Activated T-cell treated with anti-CD3 and anti-CD28 coated beads, Interleukin-2, amount 50 U/mL, for 4 hours (primary cell): ENCODE measurements at regions not wholly inside any gene's neighbourhood (a gene's known extent, or its start where the extent isn't known, plus 50 kb on each side); places are given as distances from the start of the nearest gene placed in this dataset.
"Not testable (repeated sequence)": the region's sequence is repeated elsewhere in the genome, so short reads cannot be mapped to it uniquely, and the experiment has no call there.

Experiments
- ATAC-seq, 2 donors: fragments of 200-7000 bp; cut with Tn5 transposase; one replicate each; pipeline ENCODE4 v1.10.0; 2021
- DNase-seq: peaks from one replicate; pipeline ENCODE4 v3.0.0-alpha.2; 2020
- H3K27me3 Mint-ChIP-seq: one replicate; pipeline ENCODE4 v1.8.0; 2021; ENCODE audit warnings: low read depth, mixed read lengths
- H3K36me3 Mint-ChIP-seq: one replicate; pipeline ENCODE4 v1.8.0; 2022; ENCODE audit warnings: mixed read lengths; ENCODE audit not compliant: insufficient read depth
- H3K4me1 Mint-ChIP-seq: one replicate; pipeline ENCODE4 v1.8.0; 2021; ENCODE audit warnings: low read depth, mixed read lengths
- H3K4me3 Mint-ChIP-seq: one replicate; pipeline ENCODE4 v1.8.0; 2021; ENCODE audit warnings: mild to moderate bottlenecking, moderate library complexity, mixed read lengths
- H3K9me3 Mint-ChIP-seq: one replicate; pipeline ENCODE4 v1.8.0; 2021; ENCODE audit warnings: mixed read lengths

DNA sequence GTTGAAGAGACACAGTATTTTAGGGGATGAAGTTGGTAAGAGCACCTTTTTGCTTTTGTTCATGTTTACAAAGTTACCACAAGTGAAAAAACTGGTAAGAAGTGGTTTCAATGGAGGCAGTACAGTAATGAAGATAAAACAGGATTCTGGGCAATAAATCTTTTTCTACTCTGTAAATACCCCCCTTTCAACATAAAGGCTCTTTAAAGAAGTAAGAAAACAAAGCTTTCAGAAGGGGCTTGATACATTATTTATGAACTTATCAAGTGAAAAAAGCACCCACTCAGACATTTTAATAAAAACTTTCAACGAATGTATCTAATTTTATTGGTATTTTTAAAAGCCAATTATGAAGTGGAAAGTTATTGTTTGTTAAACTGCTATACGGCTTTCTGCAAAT, 522.9 kb downstream of the ZEB2 start:
- DNase-seq, result no peak
- Mint-ChIP-seq H3K36me3 (peaks cover 2% of the 10 kb centered on the region), H3K9me3 (no peaks in the 10 kb centered on the region), H3K27me3 (no peaks in the 10 kb centered on the region), H3K4me3 (no peak overlapping the region), H3K4me1 (no peaks in the 10 kb centered on the region)
- ATAC-seq, result no peak

DNA sequence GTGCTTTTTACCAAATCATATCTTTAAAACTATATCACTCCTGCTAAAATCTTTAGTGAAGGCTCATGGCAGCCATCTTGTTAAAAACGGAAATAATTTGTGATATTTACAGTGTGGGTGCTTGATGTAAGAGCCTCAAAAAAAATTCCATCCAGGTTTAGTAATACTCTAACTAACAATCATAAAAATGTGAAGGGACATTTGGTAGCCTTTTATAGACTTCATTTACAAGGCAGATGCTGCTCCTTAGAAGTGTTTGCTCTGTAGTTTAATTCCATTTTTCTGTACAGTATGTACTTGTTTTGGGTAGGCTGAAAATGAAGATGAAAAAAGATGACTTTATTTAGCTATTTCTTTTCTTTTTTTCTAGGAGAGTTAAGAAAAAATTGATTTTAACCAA, 525.0 kb downstream of the ZEB2 start:
- no peak for DNase-seq

DNA sequence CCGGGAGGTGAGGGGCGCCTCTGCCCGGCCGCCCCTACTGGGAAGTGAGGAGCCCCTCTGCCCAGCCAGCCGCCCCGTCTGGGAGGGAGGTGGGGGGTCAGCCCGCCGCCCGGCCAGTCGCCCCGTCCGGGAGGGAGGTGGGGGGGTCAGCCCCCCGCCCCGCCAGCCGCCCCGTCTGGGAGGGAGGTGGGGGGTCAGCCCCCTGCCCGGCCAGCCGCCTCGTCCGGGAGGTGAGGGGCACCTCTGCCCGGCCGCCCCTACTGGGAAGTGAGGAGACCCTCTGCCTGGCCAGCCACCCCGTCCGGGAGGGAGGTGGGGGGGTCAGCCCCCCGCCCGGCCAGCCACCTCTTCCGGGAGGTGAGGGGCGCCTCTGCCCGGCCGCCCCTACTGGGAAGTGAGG, 528.3 kb downstream of the ZEB2 start:
- DNase-seq, H3K4me1 Mint-ChIP-seq, H3K9me3 Mint-ChIP-seq, H3K36me3 Mint-ChIP-seq, H3K4me3 Mint-ChIP-seq, ATAC-seq, H3K27me3 Mint-ChIP-seq: not testable (repeated sequence)

More for the DNA sequence above, 525.0 kb downstream of the ZEB2 start:
- H3K4me1 Mint-ChIP-seq, result no peaks in the 10 kb centered on the region
- no peaks in the 10 kb centered on the region for H3K27me3 Mint-ChIP-seq
- no peak overlapping the region for H3K4me3 Mint-ChIP-seq
- H3K36me3 Mint-ChIP-seq, result peaks cover 4% of the 10 kb centered on the region
- ATAC-seq, result no peak
- peaks cover 3% of the 10 kb centered on the region for H3K9me3 Mint-ChIP-seq

DNA sequence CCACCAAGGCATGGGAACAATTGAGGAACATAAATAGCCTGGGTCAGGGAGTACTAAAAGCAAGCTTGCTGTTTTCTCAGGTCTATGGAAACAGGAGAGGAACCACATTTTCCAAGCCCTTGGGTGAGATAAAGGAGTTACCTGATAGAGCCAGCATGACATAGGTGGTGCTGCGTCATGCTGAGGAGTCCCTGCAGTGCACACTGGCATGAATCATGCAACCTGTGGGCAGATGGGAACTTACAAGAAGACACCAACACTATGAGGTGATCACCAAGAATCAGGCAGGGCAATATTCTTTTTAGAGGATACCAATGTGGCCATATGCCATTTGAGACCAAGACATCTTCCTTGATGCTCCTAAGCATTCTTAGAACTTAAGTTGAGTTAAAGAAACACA, 531.8 kb downstream of the ZEB2 start:
- H3K27me3 Mint-ChIP-seq, result no peaks in the 10 kb centered on the region
- no peaks in the 10 kb centered on the region for H3K4me1 Mint-ChIP-seq
- ATAC-seq (no peak), DNase-seq (no peak)
- no peak overlapping the region for H3K4me3 Mint-ChIP-seq
- peaks cover 2% of the 10 kb centered on the region for H3K36me3 Mint-ChIP-seq
- peaks cover 3% of the 10 kb centered on the region for H3K9me3 Mint-ChIP-seq

DNA sequence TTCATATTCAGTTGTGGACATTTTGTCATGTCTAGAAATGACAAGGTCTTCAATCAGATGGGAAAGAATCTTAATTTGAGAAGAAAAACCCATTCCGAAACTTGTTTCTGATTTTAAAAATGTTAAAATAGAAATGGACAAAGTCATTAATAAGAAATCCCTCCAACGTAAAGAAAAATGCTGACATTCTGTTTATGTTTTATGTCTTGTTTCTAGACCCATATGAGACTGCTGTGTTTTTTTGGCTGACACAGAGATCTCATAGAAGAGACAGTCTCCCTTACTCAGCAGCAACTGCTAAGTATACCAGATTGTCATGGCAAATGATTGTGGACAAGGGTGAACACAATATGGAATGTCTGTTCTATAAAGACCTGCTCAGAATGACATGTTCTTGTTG, 538.5 kb downstream of the ZEB2 start:
- ATAC-seq, result no peak
- H3K36me3 Mint-ChIP-seq, result no peaks in the 10 kb centered on the region
- no peak for DNase-seq
- H3K27me3 Mint-ChIP-seq, result no peaks in the 10 kb centered on the region
- no peaks in the 10 kb centered on the region for H3K4me1 Mint-ChIP-seq
- no peak overlapping the region for H3K4me3 Mint-ChIP-seq
- H3K9me3 Mint-ChIP-seq, result no peaks in the 10 kb centered on the region

DNA sequence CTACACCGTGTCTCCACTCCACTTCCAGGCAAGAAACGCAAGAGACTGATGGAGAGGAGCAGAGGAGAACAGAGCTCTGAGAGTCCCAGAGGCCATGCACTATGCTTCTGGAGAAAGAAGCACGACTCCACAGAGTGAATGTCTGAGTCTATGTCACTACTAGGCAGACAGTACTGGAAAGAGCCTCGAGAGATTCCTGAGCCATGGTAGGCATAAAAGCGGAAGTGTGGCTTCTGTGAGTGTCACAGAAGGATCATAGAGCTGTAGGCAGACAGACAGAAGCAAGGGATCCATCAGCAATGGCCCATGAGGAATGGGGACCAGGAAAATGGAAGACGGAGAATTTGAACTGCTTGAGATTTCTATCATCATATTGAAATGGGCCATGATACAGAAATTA, 542.6 kb downstream of the ZEB2 start:
- H3K27me3 Mint-ChIP-seq, result no peaks in the 10 kb centered on the region
- no peaks in the 10 kb centered on the region for H3K4me1 Mint-ChIP-seq
- H3K36me3 Mint-ChIP-seq, result no peaks in the 10 kb centered on the region
- H3K4me3 Mint-ChIP-seq, result no peak overlapping the region
- ATAC-seq (no peak), DNase-seq (no peak)
- no peaks in the 10 kb centered on the region for H3K9me3 Mint-ChIP-seq

DNA sequence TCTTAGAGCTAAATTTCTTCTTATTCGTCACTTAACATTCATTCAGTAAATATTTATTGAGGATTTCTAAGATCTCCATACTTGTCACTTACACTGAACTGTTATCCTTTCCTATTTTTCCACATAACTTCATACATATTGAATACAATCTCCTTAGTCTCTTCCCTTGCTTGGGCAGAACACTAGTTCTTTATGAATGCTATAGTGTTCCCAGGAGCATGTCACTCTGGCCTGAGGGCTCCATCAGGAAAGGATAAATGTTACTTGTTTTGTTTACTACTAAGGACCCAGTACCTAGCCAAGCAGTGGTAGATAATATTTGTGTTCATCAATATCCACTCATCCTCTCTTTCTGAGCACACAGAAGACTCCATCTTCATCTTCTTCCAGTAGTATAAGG, 544.7 kb downstream of the ZEB2 start:
- Mint-ChIP-seq H3K4me1 (no peaks in the 10 kb centered on the region), H3K27me3 (no peaks in the 10 kb centered on the region), H3K9me3 (no peaks in the 10 kb centered on the region), H3K36me3 (no peaks in the 10 kb centered on the region), H3K4me3 (no peak overlapping the region)
- no peak for ATAC-seq
- no peak for DNase-seq

DNA sequence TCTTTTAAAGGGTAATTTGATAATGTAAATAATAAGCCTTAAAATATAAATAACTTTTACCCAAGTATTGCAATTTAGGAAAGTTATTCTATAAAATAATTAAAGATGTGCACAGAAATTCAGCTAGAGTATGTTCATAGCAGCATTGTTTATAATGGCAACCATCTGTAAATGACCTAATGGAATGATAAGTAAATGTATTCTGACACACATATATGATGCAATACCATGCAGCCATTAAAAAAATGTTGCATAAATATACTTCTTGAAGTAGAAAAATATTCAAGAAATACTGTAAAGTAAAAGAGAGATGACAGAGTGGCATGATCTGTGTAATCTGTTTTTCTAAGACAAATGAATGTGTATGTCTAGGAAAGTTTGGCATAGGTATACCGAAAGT, 545.7 kb downstream of the ZEB2 start:
- H3K4me3 Mint-ChIP-seq, result no peak overlapping the region

DNA sequence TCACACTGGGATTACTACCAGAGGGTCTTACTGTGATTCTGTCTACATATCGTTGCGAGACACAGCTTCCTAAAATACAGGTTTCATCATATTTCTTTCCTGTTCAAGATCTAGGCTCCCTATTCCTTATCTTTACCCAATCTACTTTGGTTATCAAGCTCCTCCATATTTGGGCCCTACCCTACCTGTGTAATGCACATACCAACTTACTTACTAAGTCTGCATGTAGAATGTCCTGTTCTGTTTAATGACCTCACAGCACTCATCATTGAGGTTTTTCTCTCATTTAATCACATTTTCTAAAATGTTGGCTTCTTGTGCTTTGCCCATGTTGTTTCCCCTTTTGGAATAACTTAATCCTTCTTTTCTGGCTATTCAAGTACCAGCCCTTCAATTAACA, 551.1 kb downstream of the ZEB2 start:
- Mint-ChIP-seq H3K27me3 (no peaks in the 10 kb centered on the region), H3K4me1 (no peaks in the 10 kb centered on the region), H3K9me3 (no peaks in the 10 kb centered on the region), H3K36me3 (peaks cover 2% of the 10 kb centered on the region), H3K4me3 (no peak overlapping the region)
- DNase-seq (no peak), ATAC-seq (no peak)

More for the DNA sequence above, 545.7 kb downstream of the ZEB2 start:
- Mint-ChIP-seq H3K9me3 (no peaks in the 10 kb centered on the region), H3K36me3 (peaks cover 2% of the 10 kb centered on the region), H3K27me3 (no peaks in the 10 kb centered on the region), H3K4me1 (no peaks in the 10 kb centered on the region)
- no peak for DNase-seq
- no peak for ATAC-seq

DNA sequence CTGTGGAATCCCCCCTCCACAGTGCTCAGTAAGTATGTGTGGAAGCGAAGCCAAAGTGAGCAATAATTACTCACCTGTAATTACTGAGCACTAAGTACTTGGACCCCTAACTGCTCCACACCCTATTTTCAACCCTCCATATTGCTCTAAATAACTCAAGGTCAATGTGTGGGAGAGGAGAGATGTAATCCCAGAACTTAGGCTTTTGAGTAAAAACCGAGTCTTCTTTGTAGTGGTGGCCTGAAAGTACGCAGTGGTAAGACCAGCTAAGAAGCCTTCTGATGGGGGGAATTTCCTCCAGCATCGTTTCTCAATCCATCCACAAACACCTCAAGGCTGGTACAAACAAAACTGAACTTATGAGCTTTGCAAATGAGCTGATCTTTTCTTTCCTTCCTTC, 551.6 kb downstream of the ZEB2 start:
- H3K4me3 Mint-ChIP-seq, result no peak overlapping the region
- no peaks in the 10 kb centered on the region for H3K9me3 Mint-ChIP-seq
- no peaks in the 10 kb centered on the region for H3K4me1 Mint-ChIP-seq
- H3K27me3 Mint-ChIP-seq, result no peaks in the 10 kb centered on the region
- DNase-seq (no peak), ATAC-seq (peak in 1 of 2 donors; percentile 43)
- H3K36me3 Mint-ChIP-seq, result peaks cover 2% of the 10 kb centered on the region

DNA sequence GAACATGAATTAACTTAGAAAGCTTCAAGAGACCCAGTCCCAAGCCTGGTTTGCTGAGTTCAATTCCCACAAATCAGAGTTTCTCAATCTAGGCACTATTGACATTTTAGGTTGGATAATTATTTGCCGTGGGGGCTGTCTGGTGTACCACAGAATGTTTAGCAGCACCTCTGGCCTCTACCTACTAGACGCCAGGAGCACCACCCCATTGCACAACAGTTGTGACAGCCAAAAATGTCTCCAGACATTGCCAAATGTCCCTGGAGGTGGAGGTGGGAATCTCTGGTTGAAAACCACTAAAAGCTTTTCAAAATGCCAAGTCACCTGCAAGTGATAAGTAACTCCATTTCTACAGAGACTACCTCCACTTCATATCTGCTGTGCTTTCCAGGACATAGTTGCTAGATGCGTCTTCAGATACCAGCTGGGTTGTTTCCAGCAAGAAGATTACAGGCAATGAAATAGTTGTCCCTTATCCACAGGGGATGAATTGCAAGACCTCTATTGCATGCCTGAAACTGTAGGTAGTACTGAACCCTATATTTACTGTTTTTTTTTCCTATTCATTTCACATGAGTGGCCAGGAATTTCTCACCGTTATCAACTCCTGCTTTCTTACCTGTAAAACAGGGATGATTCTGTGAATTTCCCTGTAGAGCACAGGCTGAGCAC, 554.3 kb downstream of the ZEB2 start:
- H3K36me3 Mint-ChIP-seq, result peaks cover 12% of the 10 kb centered on the region
- no peak for ATAC-seq
- no peak for DNase-seq
- no peaks in the 10 kb centered on the region for H3K27me3 Mint-ChIP-seq
- H3K9me3 Mint-ChIP-seq, result no peaks in the 10 kb centered on the region
- H3K4me1 Mint-ChIP-seq, result no peaks in the 10 kb centered on the region
- H3K4me3 Mint-ChIP-seq, result no peak overlapping the region

DNA sequence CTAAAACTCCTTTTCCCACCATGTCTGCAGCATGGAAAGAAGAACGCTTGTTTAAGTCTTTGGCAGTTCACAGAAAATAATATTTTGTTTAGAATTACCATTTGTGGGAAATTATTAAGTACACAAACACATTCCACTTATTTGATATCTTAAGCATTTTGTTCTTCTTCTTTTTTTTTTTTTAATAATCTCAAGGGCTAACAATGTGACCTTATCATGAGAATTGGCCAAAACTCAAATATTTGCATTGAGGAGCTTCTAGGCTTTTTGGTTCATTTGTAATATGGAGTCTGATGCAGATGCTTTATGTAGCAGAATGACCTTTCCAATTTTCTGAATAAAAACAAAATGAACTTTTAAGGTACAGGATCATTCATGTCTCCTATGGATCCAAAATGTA, 555.0 kb downstream of the ZEB2 start:
- H3K4me1 Mint-ChIP-seq, result no peaks in the 10 kb centered on the region
- H3K36me3 Mint-ChIP-seq, result peaks cover 15% of the 10 kb centered on the region
- no peak overlapping the region for H3K4me3 Mint-ChIP-seq
- no peaks in the 10 kb centered on the region for H3K27me3 Mint-ChIP-seq
- DNase-seq (no peak), ATAC-seq (no peak)
- H3K9me3 Mint-ChIP-seq, result peaks cover 6% of the 10 kb centered on the region

DNA sequence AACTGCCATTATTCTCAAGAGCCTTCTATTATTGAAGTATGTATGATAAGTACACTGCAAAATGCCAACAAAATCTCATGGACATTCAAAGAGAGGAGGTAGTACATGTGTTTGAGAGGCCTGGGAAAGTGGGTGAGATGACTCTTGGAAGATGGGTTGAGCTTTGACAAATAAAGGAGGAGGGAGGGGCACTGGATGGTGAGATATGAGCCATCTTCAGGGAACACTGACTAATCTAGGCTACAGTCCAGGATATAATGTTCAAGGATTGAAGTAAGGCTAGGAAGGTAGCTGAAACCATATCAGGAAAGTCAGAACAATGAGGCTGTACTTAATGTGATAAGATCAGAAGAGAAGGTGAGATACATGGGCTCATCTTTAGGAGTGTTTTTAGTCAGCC, 559.7 kb downstream of the ZEB2 start:
- H3K27me3 Mint-ChIP-seq, result no peaks in the 10 kb centered on the region

DNA sequence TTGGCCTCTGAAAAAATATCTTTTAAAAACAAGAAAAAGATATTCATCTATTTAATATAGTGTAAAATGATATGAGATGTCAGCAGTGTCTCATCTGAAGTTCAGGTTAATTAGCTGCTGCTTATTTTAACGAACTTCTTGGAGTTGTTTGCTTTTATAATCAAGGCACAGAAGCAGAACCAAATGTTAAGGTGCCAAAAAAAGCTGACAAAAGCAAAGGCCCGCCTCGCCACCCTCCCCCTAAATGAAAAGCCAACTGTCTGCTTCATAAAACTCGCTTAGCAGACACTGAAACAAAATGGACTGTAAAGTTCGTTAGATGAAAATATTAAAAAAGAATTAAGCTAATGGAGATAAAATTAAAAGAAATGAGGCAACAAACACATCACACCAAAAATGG, 562.6 kb downstream of the ZEB2 start:
- Mint-ChIP-seq H3K9me3 (peaks cover 6% of the 10 kb centered on the region), H3K4me3 (no peak overlapping the region), H3K4me1 (no peaks in the 10 kb centered on the region), H3K36me3 (peaks cover 15% of the 10 kb centered on the region), H3K27me3 (no peaks in the 10 kb centered on the region)
- no peak for DNase-seq
- no peak for ATAC-seq

More for the DNA sequence above, 559.7 kb downstream of the ZEB2 start:
- H3K4me3 Mint-ChIP-seq, result no peak overlapping the region
- no peaks in the 10 kb centered on the region for H3K4me1 Mint-ChIP-seq
- peaks cover 15% of the 10 kb centered on the region for H3K36me3 Mint-ChIP-seq
- peaks cover 6% of the 10 kb centered on the region for H3K9me3 Mint-ChIP-seq
- DNase-seq (no peak), ATAC-seq (no peak)

DNA sequence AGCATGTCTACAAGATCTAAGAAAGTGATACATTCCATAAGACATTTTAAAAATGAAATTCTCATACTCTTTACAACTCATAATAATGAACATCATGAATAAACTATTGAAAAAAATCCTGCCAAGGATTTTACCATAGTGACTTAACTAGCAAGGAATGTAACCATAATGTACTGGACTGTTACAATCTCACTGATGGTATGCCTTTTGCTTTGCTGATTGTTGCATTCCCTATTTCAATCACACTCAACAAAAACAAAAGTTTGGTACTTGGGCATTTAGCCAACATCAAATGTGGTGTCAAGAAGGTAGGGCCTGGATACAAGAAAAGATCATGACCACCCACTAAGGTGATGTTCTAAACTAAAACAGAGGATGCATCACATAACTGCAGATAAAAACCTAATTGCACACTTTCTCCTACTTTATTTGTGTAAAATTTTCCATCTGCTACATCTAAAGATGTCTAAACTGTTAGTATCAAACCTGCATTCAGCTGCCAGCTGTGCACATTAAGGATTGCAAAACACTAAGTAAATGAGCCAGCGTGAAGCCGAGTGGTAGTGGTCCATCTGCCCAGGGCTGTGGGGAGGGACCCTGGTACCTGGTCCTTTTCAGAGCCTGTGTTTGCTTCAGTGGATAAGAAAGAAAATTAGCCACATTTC, 564.4 kb downstream of the ZEB2 start:
- ATAC-seq, result no peak
- peaks cover 5% of the 10 kb centered on the region for H3K36me3 Mint-ChIP-seq
- H3K27me3 Mint-ChIP-seq, result no peaks in the 10 kb centered on the region
- peaks cover 6% of the 10 kb centered on the region for H3K9me3 Mint-ChIP-seq
- no peaks in the 10 kb centered on the region for H3K4me1 Mint-ChIP-seq
- no peak overlapping the region for H3K4me3 Mint-ChIP-seq
- DNase-seq, result no peak
